Peyer's patch (tissue), 4 donors: ENCODE measurements at regions not wholly inside any gene's neighbourhood (a gene's known extent, or its start where the extent isn't known, plus 50 kb on each side); places are given as distances from the start of the nearest gene placed in this dataset.

Experiments
- POLR2A ChIP-seq, 2 donors: fragments of 450-650 bp; IDR thresholded peaks; one replicate each; pipeline ENCODE4 v1.5.1; 2017; ENCODE audit warnings: antibody characterized with exemption in 2 of 2, mild to moderate bottlenecking in 2 of 2, moderate library complexity in 2 of 2
- TF ChIP-seq, protein P1 (sequence below), 6 experiments: fragments of 450-650 bp in 4 of 6; fragments of 200-600 bp in 2 of 6; sonication (generic) in 1 of 6; IDR thresholded peaks; one replicate each; pipeline ENCODE4 v1.5.1; 2017 to 2019; ENCODE audit warnings: antibody characterized with exemption in 6 of 6, mild to moderate bottlenecking in 3 of 6, moderate library complexity in 1 of 6

DNA sequence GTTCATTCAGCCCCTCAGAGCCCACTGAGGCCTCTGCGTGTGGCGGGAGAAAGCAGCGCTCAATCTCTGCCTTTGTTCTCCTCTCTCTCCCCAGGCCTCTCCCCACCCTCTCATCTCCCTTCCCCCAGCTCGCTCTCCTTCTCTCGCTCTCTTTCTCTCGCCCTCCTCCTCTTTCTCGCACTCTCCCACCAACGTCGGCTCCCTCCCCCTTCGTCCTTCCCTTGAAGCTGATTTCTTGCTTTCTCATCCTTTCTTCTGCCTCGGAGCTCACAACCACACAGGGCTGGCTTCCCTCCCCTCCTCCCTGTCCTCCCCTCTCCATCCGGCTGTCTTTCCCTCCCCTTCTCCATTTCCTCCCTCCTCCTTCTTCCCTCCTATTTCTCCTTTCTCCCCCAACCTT lies 96.4 kb downstream of the LRRC74A start:
- TF ChIP-seq POLR2A (IDR thresholded peaks at IDR 0.05): no peak
- TF ChIP-seq, protein P1, sequence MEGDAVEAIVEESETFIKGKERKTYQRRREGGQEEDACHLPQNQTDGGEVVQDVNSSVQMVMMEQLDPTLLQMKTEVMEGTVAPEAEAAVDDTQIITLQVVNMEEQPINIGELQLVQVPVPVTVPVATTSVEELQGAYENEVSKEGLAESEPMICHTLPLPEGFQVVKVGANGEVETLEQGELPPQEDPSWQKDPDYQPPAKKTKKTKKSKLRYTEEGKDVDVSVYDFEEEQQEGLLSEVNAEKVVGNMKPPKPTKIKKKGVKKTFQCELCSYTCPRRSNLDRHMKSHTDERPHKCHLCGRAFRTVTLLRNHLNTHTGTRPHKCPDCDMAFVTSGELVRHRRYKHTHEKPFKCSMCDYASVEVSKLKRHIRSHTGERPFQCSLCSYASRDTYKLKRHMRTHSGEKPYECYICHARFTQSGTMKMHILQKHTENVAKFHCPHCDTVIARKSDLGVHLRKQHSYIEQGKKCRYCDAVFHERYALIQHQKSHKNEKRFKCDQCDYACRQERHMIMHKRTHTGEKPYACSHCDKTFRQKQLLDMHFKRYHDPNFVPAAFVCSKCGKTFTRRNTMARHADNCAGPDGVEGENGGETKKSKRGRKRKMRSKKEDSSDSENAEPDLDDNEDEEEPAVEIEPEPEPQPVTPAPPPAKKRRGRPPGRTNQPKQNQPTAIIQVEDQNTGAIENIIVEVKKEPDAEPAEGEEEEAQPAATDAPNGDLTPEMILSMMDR (IDR thresholded peaks at IDR 0.05): no peak
